DOHH2 (cell line): ENCODE measurements at regions not wholly inside any gene's neighbourhood (a gene's known extent, or its start where the extent isn't known, plus 50 kb on each side); places are given as distances from the start of the nearest gene placed in this dataset.

ENCODE experiments used
- H3F3A ChIP-seq: fragments of 200-600 bp; sonication (generic), shearing (Covaris generic); 2 replicates; pipeline ENCODE4 v1.6.0; 2016; ENCODE audit warnings: antibody characterized with exemption, mild to moderate bottlenecking; ENCODE audit not compliant: control insufficient read depth, insufficient read depth
- H3K27ac ChIP-seq: fragments of 200-600 bp; sonication (generic); 2 replicates; pipeline ENCODE4 v1.5.1; 2014; ENCODE audit warnings: low read depth, mild to moderate bottlenecking, low read length, moderate library complexity
- H3K27me3 ChIP-seq: fragments of 200-600 bp; sonication (generic); 2 replicates; pipeline ENCODE4 v1.6.1; 2014; ENCODE audit warnings: mild to moderate bottlenecking, low read length, mixed read lengths; ENCODE audit not compliant: control insufficient read depth
- H3K36me3 ChIP-seq: fragments of 200-600 bp; sonication (generic); 2 replicates; pipeline ENCODE4 v1.6.1; 2014; ENCODE audit warnings: mild to moderate bottlenecking, low read length, moderate library complexity, mixed read lengths; ENCODE audit not compliant: control insufficient read depth
- H3K4me1 ChIP-seq: fragments of 200-600 bp; sonication (generic); 2 replicates; pipeline ENCODE4 v1.6.1; 2014; ENCODE audit warnings: mild to moderate bottlenecking, low read length, mixed read lengths; ENCODE audit not compliant: control insufficient read depth
- H3K4me2 ChIP-seq: fragments of 200-600 bp; sonication (generic); 2 replicates; pipeline ENCODE4 v1.6.0; 2014; ENCODE audit warnings: mild to moderate bottlenecking, low read length, moderate library complexity
- H3K4me3 ChIP-seq: fragments of 200-600 bp; sonication (generic); 2 replicates; pipeline ENCODE4 v1.5.1; 2014; ENCODE audit warnings: mild to moderate bottlenecking, low read length, mixed read lengths
- H3K79me2 ChIP-seq: fragments of 200-600 bp; sonication (generic); 2 replicates; pipeline ENCODE4 v1.6.1; 2014; ENCODE audit warnings: mild to moderate bottlenecking, low read length, mixed read lengths; ENCODE audit not compliant: control insufficient read depth
- H3K9me2 ChIP-seq: fragments of 200-600 bp; sonication (generic); replicated peaks from 2 replicates; pipeline ENCODE4 v1.6.1; 2014; ENCODE audit warnings: mild to moderate bottlenecking, low read length, mixed read lengths; ENCODE audit not compliant: control insufficient read depth
- H3K9me3 ChIP-seq: fragments of 200-600 bp; sonication (generic); 2 replicates; pipeline ENCODE4 v1.6.1; 2014; ENCODE audit warnings: antibody characterized with exemption, low read length, mixed read lengths; ENCODE audit not compliant: control insufficient read depth, insufficient read depth
- H4K20me1 ChIP-seq: fragments of 200-600 bp; sonication (generic); 2 replicates; pipeline ENCODE4 v1.6.0; 2014; ENCODE audit warnings: low read depth, mild to moderate bottlenecking, antibody characterized with exemption, low read length, moderate library complexity; ENCODE audit not compliant: control insufficient read depth, insufficient read depth
- EZH2phosphoT487 ChIP-seq: fragments of 200-600 bp; sonication (generic); IDR thresholded peaks from 2 replicates; pipeline ENCODE4 v1.6.1; 2017; ENCODE audit warnings: borderline replicate concordance, mild to moderate bottlenecking, antibody characterized with exemption, low read length, moderate library complexity, mixed read lengths
- TF ChIP-seq, protein P1 (sequence below): fragments of 200-600 bp; sonication (generic); IDR thresholded peaks from one replicate; pipeline ENCODE4 v1.5.1; 2014; ENCODE audit warnings: antibody characterized with exemption, mild to moderate bottlenecking, low read depth, low read length; ENCODE audit not compliant: poor library complexity, severe bottlenecking

DNA sequence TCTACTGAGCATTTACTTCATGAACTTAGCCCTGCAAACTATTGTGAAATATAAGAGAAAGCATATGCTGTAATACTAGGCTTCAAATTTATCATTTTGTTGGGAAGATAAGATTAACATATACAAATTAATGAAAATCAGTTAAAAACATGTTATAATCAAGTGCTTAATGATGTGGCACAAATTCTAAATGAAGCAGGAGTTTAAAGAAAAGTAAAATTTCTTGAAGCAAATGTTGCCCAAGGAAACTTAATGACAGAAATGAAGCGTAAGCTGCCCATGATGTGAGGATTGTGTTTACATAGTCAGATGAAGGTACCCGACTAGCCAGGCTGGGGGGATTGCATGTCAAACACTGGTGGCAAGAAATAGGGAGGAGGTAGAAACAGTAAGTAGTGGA is 103.1 kb upstream of the GAP43 start:
- Histone ChIP-seq H3K79me2 (no peaks in the 10 kb centered on the region), H4K20me1 (no peaks in the 10 kb centered on the region), H3K9me3 (no peaks in the 10 kb centered on the region), H3K27me3 (no peaks in the 10 kb centered on the region), H3K27ac (no peak overlapping the region), H3K4me1 (no peaks in the 10 kb centered on the region), H3K9me2 (no peaks in the 10 kb centered on the region), H3K4me3 (no peak overlapping the region), H3K36me3 (no peaks in the 10 kb centered on the region), H3F3A (no peaks in the 10 kb centered on the region), H3K4me2 (no peak overlapping the region)
- TF ChIP-seq, protein P1, sequence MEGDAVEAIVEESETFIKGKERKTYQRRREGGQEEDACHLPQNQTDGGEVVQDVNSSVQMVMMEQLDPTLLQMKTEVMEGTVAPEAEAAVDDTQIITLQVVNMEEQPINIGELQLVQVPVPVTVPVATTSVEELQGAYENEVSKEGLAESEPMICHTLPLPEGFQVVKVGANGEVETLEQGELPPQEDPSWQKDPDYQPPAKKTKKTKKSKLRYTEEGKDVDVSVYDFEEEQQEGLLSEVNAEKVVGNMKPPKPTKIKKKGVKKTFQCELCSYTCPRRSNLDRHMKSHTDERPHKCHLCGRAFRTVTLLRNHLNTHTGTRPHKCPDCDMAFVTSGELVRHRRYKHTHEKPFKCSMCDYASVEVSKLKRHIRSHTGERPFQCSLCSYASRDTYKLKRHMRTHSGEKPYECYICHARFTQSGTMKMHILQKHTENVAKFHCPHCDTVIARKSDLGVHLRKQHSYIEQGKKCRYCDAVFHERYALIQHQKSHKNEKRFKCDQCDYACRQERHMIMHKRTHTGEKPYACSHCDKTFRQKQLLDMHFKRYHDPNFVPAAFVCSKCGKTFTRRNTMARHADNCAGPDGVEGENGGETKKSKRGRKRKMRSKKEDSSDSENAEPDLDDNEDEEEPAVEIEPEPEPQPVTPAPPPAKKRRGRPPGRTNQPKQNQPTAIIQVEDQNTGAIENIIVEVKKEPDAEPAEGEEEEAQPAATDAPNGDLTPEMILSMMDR: no peak
- no peak for TF ChIP-seq EZH2phosphoT487

DNA sequence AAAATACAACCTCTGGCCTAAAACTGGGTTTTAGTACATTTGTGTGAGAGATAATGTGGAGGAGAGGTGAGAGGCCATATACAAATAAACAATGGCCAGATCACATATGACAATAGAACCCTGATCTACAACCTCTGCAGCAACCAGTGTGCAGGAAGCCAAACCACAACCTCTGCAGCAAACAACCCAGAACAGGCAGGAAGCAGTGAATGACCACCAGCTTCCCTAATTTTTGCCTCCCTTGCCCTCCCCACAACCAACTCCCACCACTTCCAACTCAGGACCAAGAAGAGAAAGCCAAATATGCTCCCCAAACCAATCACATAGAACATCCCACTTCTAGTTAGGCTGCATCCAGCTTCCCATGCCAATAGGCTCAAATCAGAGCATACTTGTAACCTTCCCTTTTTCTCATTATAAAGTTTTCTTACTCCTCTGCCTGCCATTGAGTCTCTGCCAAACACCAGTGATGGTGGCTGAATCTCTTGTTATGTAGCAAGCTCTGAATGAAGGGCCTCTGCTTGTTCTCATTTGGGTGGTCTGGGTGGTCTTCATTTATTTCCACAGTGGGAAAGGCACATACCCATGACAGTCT is 102.6 kb upstream of the GAP43 start:
- no peak overlapping the region for H3K4me2 ChIP-seq
- no peaks in the 10 kb centered on the region for H3F3A ChIP-seq
- no peaks in the 10 kb centered on the region for H4K20me1 ChIP-seq
- no peaks in the 10 kb centered on the region for H3K9me2 ChIP-seq
- TF ChIP-seq, protein P1: no peak
- no peak for TF ChIP-seq EZH2phosphoT487
- no peaks in the 10 kb centered on the region for H3K4me1 ChIP-seq
- H3K27ac ChIP-seq: no peak overlapping the region
- H3K4me3 ChIP-seq: no peak overlapping the region
- H3K36me3 ChIP-seq: no peaks in the 10 kb centered on the region
- no peaks in the 10 kb centered on the region for H3K79me2 ChIP-seq
- H3K27me3 ChIP-seq: no peaks in the 10 kb centered on the region
- H3K9me3 ChIP-seq: no peaks in the 10 kb centered on the region

DNA sequence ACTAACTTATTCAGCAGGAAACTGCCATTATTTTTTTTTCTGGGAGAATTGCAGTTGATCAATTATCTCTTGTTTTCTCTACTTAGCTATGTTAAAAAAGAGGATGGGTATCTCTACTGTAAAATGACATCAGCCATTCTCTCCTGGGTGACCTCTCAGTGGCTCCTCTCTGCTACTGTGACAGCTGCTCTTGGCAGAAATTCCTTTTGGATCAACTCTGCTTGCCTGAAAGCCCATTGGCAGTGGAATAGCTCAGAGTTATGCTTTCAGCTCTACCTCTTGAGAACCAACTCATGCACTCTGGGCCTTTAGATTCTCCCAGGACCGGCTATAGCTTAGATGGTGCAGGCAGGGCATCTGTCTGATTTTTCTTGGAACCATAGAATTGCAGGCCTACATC is 99.9 kb upstream of the GAP43 start:
- Histone ChIP-seq H3K4me2 (no peak overlapping the region), H3K27me3 (no peaks in the 10 kb centered on the region), H3K79me2 (no peaks in the 10 kb centered on the region), H3K4me1 (no peaks in the 10 kb centered on the region), H3K4me3 (no peak overlapping the region), H3K9me2 (no peaks in the 10 kb centered on the region), H3K9me3 (no peaks in the 10 kb centered on the region), H3F3A (no peaks in the 10 kb centered on the region), H3K36me3 (no peaks in the 10 kb centered on the region), H4K20me1 (no peaks in the 10 kb centered on the region), H3K27ac (no peak overlapping the region)
- TF ChIP-seq EZH2phosphoT487: no peak
- TF ChIP-seq, protein P1: no peak

DNA sequence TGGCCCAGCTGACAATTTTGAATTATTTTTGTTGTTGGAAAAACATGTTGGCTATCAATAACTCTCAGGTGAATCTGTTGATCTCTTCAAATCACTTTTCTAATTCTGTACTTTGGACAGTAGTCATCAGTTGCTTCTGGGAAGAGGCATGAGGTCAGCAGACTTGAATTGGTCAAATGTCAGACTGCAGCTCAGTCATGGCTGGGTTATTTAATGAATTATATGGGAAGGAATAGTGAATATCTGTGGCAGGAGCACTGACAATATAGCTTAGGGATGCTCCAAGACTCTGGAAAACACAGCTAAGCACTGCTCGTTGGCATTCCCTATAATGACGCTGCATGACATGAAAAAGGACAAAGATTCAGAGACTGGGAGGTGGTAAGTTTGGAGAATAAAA is 98.8 kb upstream of the GAP43 start:
- H3K4me3 ChIP-seq: no peak overlapping the region
- no peaks in the 10 kb centered on the region for H3K36me3 ChIP-seq
- no peaks in the 10 kb centered on the region for H4K20me1 ChIP-seq
- no peaks in the 10 kb centered on the region for H3K9me3 ChIP-seq
- H3K27me3 ChIP-seq: no peaks in the 10 kb centered on the region
- H3K9me2 ChIP-seq: no peaks in the 10 kb centered on the region
- H3K79me2 ChIP-seq: no peaks in the 10 kb centered on the region
- TF ChIP-seq, protein P1: no peak
- no peaks in the 10 kb centered on the region for H3F3A ChIP-seq
- H3K4me1 ChIP-seq: no peaks in the 10 kb centered on the region
- H3K4me2 ChIP-seq: no peak overlapping the region
- no peak overlapping the region for H3K27ac ChIP-seq
